ENCODE measurements at regions not wholly inside any gene's neighbourhood (a gene's known extent, or its start where the extent isn't known, plus 50 kb on each side); places are given as distances from the start of the nearest gene placed in this dataset.
"Not testable (repeated sequence)": the region's sequence is repeated elsewhere in the genome, so short reads cannot be mapped to it uniquely, and the experiment has no call there.

DNA sequence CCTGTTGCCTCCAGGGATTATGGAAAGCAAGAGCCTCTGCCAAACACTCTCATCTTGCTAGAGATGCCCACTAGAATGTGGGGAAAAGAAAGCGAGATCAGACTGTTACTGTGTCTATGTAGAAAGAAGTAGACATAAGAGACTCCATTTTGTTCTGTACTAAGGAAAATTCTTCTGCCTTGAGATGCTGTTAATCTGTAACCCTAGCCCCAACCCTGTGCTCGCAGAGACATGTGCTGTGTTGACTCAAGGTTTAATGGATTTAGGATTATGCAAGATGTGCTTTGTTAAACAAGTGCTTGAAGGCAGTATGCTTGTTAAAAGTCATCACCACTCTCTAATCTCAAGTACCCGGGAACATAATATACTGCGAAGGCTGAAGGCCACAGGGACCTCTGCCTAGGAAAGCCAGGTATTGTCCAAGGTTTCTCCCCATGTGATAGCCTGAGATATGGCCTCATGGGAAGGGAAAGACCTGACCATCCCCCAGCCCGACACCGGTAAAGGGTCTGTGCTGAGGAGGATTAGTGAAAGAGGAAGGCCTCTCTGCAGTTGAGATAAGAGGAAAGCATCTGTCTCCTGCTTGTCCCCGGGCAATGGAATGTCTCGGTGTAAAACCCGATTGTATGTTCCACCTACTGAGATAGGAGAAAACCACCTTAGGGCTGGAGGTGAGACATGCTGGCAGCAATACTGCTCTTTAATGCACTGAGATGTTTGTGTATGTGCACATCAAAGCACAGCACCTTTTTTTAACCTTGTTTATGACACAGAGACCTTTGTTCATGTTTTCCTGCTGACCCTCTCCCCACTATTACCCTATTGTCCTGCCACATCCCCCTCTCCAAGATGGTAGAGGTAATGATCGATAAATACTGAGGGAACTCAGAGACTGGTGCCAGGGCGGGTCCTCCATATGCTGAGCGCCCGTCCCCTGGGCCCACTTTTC lies 75.1 kb upstream of the CCDC180 start (continued):
- TF ChIP-seq KAT8 (CRISPR knock-in tag; IDR thresholded peaks at IDR 0.05) (0 out of 2 replicates have a peak, but pooled peaks have one; percentile 21), CREM (IDR thresholded peaks at IDR 0.05) (peak; percentile 21; the same call in 1 of the 2 replicates), RXRB (CRISPR knock-in tag; IDR thresholded peaks at IDR 0.05; ENCODE audit: borderline replicate concordance) (0 out of 2 replicates have a peak, but pooled peaks have one; percentile 26), CEBPB (IDR thresholded peaks at IDR 0.05; ENCODE audit: borderline replicate concordance, low read depth, low read length) (peak; percentile 25; the same call in 1 of the 2 replicates), CEBPG (CRISPR knock-in tag; IDR thresholded peaks at IDR 0.05) (peak; percentile 70), FOXJ3 (CRISPR knock-in tag; IDR thresholded peaks at IDR 0.05; ENCODE audit: borderline replicate concordance) (peak; percentile 40; the same call in 1 of the 2 replicates), NCOA2 (CRISPR knock-in tag; IDR thresholded peaks at IDR 0.05) (peak; percentile 51), PITX1 (CRISPR knock-in tag; IDR thresholded peaks at IDR 0.05) (peak; percentile 97), MED1 (CRISPR knock-in tag; IDR thresholded peaks at IDR 0.05) (0 out of 2 replicates have a peak, but pooled peaks have one; percentile 16), PATZ1 (CRISPR knock-in tag; IDR thresholded peaks at IDR 0.05) (peak; percentile 26; the same call in 1 of the 2 replicates)
- TF ChIP-seq CREM (CRISPR knock-in tag; IDR thresholded peaks at IDR 0.05) = not testable (repeated sequence)
- TF ChIP-seq, protein P1, sequence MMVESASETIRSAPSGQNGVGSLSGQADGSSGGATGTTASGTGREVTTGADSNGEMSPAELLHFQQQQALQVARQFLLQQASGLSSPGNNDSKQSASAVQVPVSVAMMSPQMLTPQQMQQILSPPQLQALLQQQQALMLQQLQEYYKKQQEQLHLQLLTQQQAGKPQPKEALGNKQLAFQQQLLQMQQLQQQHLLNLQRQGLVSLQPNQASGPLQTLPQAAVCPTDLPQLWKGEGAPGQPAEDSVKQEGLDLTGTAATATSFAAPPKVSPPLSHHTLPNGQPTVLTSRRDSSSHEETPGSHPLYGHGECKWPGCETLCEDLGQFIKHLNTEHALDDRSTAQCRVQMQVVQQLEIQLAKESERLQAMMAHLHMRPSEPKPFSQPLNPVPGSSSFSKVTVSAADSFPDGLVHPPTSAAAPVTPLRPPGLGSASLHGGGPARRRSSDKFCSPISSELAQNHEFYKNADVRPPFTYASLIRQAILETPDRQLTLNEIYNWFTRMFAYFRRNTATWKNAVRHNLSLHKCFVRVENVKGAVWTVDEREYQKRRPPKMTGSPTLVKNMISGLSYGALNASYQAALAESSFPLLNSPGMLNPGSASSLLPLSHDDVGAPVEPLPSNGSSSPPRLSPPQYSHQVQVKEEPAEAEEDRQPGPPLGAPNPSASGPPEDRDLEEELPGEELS (CRISPR knock-in tag; IDR thresholded peaks at IDR 0.05) = peak; percentile 22; the same call in 1 of the 2 replicates
- TF ChIP-seq, protein P2, sequence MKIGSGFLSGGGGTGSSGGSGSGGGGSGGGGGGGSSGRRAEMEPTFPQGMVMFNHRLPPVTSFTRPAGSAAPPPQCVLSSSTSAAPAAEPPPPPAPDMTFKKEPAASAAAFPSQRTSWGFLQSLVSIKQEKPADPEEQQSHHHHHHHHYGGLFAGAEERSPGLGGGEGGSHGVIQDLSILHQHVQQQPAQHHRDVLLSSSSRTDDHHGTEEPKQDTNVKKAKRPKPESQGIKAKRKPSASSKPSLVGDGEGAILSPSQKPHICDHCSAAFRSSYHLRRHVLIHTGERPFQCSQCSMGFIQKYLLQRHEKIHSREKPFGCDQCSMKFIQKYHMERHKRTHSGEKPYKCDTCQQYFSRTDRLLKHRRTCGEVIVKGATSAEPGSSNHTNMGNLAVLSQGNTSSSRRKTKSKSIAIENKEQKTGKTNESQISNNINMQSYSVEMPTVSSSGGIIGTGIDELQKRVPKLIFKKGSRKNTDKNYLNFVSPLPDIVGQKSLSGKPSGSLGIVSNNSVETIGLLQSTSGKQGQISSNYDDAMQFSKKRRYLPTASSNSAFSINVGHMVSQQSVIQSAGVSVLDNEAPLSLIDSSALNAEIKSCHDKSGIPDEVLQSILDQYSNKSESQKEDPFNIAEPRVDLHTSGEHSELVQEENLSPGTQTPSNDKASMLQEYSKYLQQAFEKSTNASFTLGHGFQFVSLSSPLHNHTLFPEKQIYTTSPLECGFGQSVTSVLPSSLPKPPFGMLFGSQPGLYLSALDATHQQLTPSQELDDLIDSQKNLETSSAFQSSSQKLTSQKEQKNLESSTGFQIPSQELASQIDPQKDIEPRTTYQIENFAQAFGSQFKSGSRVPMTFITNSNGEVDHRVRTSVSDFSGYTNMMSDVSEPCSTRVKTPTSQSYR (CRISPR knock-in tag; IDR thresholded peaks at IDR 0.05; ENCODE audit: borderline replicate concordance) = 0 out of 2 replicates have a peak, but pooled peaks have one; percentile 7
- TF ChIP-seq, protein P3, sequence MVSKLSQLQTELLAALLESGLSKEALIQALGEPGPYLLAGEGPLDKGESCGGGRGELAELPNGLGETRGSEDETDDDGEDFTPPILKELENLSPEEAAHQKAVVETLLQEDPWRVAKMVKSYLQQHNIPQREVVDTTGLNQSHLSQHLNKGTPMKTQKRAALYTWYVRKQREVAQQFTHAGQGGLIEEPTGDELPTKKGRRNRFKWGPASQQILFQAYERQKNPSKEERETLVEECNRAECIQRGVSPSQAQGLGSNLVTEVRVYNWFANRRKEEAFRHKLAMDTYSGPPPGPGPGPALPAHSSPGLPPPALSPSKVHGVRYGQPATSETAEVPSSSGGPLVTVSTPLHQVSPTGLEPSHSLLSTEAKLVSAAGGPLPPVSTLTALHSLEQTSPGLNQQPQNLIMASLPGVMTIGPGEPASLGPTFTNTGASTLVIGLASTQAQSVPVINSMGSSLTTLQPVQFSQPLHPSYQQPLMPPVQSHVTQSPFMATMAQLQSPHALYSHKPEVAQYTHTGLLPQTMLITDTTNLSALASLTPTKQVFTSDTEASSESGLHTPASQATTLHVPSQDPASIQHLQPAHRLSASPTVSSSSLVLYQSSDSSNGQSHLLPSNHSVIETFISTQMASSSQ (IDR thresholded peaks at IDR 0.05; ENCODE audit: low read depth) = peak; percentile 57; the same call in 1 of the 2 replicates
- TF ChIP-seq, protein P3 (CRISPR knock-in tag; IDR thresholded peaks at IDR 0.05; ENCODE audit: borderline replicate concordance) = peak; percentile 57; the same call in 1 of the 2 replicates
